ENCODE measurements at regions not wholly inside any gene's neighbourhood (a gene's known extent, or its start where the extent isn't known, plus 50 kb on each side); places are given as distances from the start of the nearest gene placed in this dataset.
"Not testable (repeated sequence)": the region's sequence is repeated elsewhere in the genome, so short reads cannot be mapped to it uniquely, and the experiment has no call there.

GRCh38 chr20:55517584-55517983 lies 487.7 kb downstream of the CBLN4 start:
- not testable (repeated sequence) for DNase-seq

- DNase-seq = no peak
Observed at GRCh38 chr20:55515832-55516231, 489.5 kb downstream of the CBLN4 start.

- DNase-seq = no peak
Observed at GRCh38 chr20:55514531-55514930, 490.8 kb downstream of the CBLN4 start.

GRCh38 chr20:55513954-55514353 lies 491.4 kb downstream of the CBLN4 start:
- DNase-seq = no peak

GRCh38 chr20:55500130-55500529 lies 505.2 kb downstream of the CBLN4 start:
- DNase-seq = no peak

GRCh38 chr20:55488593-55488992 lies 516.7 kb downstream of the CBLN4 start:
- DNase-seq = no peak

GRCh38 chr20:55478724-55479450 lies 526.4 kb downstream of the CBLN4 start:
- DNase-seq = no peak

- DNase-seq = no peak
Observed at GRCh38 chr20:55472704-55473103, 532.6 kb downstream of the CBLN4 start.

- no peak for DNase-seq
Observed at GRCh38 chr20:55471052-55472006, 534.0 kb downstream of the CBLN4 start.

- no peak for DNase-seq
Observed at GRCh38 chr20:55469074-55469473, 536.2 kb downstream of the CBLN4 start.

- no peak for DNase-seq
Observed at GRCh38 chr20:55461519-55461918, 543.8 kb downstream of the CBLN4 start.

GRCh38 chr20:55456316-55456940 lies 548.9 kb downstream of the CBLN4 start:
- DNase-seq = no peak

- no peak for DNase-seq
Observed at GRCh38 chr20:55449091-55449490, 556.2 kb downstream of the CBLN4 start.

GRCh38 chr20:55446301-55446700 lies 559.0 kb downstream of the CBLN4 start:
- no peak for DNase-seq

- no peak for DNase-seq
Observed at GRCh38 chr20:55439070-55439469, 566.2 kb downstream of the CBLN4 start.

- DNase-seq = no peak
Observed at GRCh38 chr20:55437798-55438415, 567.4 kb downstream of the CBLN4 start.

- no peak for DNase-seq
Observed at GRCh38 chr20:55424968-55425367, 580.4 kb downstream of the CBLN4 start.

GRCh38 chr20:55424476-55424875 lies 580.8 kb downstream of the CBLN4 start:
- no peak for DNase-seq

- DNase-seq = no peak
Observed at GRCh38 chr20:55417836-55418235, 587.5 kb downstream of the CBLN4 start.

GRCh38 chr20:55415567-55416142 lies 589.7 kb downstream of the CBLN4 start:
- no peak for DNase-seq

GRCh38 chr20:55412508-55412907 lies 592.8 kb downstream of the CBLN4 start:
- not testable (repeated sequence) for DNase-seq

- DNase-seq = no peak
Observed at GRCh38 chr20:55406891-55407290, 598.4 kb downstream of the CBLN4 start.

GRCh38 chr20:55394592-55394991 lies 610.7 kb downstream of the CBLN4 start:
- DNase-seq = no peak

All from DMS 273 treated with DMSO at 0.1 percent for 48 hours (cell line).